ENCODE measurements at regions not wholly inside any gene's neighbourhood (a gene's known extent, or its start where the extent isn't known, plus 50 kb on each side); places are given as distances from the start of the nearest gene placed in this dataset.
A peak's percentile ranks its signal among the peaks of the same experiment; 100 is the strongest.

DNA sequence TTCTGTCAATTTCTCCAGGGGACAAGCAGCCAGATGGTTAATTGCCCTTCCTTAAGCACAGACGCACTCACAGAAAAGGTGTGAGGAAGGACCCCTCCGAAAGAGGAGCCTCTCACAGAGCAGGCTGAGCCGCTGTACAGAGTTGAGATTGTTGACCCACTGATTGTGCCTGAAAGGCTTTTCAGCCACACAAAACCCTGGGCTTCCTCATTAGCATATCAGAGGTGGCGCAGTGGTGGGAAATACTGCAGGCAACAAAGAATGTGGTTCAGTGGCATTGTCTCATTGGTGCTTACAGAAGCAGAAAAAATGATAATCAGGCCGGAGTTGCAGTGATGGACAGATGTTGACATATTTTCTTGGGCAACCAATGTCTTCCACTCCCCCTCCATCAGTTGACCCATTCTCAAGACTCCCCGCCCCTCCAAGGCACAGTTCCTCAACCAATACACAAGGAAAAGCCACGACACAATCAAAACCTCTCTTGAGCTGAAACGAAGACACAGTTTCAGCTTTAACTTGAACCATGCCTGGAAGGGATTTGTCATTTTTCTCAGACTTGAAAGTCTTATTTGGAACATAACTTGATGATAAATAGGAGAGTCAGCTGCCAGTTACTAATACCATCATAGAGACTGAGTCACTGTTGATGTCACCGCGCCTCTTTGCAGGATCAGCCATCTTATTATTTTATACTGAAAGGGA, 53.1 kb downstream of the ATXN3L start:
- DNase-seq: no peak

DNA sequence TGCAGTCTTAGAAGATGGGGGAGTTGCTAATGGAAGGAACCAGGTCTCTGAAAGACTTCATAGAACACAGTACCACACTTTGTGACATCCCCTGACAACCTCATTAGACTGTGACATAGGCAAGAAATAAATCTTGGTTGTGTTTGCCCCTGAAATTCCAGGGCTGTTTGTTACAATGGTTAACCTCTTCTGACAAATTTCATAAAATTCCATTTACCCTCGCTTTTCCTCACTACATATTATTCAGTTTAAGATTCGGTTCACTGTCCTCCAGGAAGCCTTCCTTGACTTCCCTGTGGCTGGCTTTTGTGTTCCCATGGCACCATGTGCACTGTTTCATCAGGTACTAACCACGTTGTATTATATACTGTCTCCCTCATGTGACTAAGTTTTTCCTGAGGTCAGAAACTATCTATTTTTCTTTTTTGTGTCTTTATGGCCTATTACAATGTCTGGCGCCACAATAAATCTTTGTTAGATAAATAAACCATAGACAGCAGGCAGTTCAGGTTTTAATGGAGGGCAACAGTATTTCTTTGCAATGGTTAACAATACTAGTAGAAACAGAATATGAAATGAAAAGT, 54.2 kb downstream of the ATXN3L start:
- DNase-seq: no peak

DNA sequence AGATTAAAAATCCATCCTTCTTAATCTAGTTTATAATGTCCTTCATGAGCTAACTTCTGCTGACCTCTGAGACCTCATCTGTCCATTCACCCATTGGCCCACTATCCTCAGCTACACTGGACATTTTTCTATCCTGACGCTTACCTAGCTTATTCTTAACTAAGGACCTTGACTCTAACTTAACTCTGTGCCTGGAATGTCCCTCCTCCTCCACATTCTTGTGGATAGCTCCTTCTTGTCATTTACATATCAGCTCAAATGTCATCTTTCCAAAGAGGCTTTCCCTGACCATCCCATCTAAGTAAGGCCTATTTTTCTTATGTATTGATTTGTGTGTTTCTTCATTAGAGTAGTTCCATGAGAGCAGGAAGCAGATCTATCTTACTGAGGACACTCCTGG, 54.7 kb downstream of the ATXN3L start:
- no peak for DNase-seq

GRCh38 chrX:13263560-13264251, 56.1 kb downstream of the ATXN3L start:
- DNase-seq: no peak

GRCh38 chrX:13261348-13261747, 58.5 kb downstream of the ATXN3L start:
- DNase-seq: no peak

DNA sequence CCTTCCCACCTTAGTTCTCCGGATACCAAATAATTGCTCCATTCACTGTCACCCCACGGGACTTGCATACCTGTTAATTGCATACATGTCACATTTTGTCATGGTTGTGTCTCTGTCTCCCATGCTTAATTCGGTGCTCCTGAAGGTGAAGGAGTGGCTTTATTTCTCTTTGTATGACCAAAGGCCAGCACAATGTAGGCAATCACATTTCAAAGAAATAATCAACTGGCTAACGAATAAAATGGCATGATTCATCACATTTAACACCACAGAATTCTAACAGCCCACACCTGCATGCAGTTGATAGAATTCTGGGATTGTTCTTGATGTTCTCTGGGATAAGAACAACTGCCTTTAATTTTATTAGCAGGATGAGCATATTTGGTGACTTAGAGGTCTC, 59.3 kb downstream of the ATXN3L start:
- no peak for DNase-seq

DNA sequence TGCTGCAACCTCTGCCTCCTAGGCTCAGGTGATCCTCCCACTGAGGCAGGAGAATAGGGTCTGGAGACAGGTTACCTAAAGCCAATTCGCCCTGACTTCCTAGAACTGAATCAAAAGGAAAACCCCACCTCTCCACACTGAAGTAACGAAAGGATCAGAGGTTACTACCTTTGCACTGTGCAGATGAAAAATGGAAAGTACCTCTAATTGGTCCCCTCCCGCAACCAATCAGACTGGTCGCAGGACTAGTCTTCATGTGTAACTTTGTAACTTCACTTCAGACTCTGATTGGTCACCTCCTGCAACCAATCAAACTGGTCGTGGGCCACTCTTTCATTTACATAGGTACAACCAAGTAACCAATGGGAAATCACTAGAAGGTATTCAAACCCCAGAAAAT, 61.1 kb downstream of the ATXN3L start:
- no peak for DNase-seq

GRCh38 chrX:13258052-13258444, 61.8 kb downstream of the ATXN3L start:
- no peak for DNase-seq

DNA sequence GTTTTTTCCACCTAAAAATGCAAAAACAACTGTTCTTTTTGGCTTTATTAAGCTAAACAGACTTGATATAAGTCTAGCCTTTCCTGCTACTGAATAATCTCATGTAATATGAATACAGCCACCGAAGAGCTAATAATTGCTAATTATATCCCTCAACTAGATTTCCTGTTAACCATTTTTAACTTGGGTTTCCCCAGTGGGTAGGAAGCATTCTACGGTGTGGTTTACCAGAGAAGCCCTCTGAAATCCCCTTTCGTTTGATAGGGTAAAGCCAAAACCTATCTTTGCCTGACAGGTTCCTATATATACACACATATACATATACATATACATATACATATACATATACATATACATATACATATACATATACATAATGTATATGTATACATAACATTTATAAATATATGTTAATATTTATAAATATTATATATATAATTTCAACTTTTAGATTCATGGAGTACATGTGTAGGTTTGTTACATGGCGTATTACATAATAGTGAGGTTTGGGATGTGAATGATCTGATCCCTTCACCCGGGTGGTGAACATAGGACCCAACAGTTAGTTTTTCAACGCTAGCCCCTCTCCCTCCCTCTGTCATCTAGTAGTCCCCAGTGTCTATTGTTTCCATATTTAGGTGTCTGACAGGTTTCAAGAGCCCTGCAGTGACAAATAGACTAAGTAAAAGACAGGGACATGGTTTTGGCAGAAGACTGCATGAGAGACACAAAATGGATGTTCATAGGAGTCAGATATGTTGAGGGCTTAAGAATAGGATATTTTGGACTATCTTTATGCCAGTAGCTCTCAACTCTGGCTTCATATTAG, 62.4 kb downstream of the ATXN3L start:
- no peak for DNase-seq

DNA sequence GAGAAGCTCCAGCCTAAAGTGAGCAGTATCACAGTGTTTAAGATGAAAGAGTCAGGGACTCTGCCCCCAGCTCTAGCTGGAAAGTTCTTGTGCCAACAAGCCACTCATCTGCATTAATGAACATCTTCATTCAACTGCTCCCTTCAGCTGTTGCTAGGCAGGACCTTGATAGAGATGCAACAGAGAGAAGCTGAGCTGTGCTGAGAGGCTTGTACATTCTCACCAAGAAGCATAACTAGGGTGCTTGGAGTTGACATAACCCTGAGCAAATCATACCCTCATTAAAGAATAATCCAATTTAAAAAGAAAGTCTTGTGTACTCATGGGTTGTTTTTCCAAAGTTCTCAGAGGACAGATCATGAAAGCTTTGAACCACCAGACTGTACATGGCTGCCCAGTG, 63.2 kb downstream of the ATXN3L start:
- no peak for DNase-seq

DNA sequence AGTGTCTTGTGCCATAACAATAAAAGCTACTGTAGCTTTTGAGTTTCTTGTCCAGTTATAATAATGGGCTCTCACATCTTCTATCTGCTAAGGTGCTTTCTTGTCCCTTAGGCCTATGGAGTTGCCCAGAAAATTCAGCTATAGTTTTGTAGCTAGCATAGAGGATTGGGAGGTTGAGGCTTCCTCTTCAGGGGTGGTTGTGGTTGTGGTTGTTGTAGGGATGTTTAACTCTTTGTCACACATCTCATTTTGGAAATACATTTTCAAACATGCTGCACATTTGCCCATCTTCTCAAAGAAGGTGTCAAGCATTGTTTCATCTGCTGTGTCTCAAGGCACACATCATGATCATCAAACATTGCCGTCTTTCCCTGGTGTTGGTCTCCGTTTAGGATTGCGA, 65.0 kb downstream of the ATXN3L start:
- no peak for DNase-seq

DNA sequence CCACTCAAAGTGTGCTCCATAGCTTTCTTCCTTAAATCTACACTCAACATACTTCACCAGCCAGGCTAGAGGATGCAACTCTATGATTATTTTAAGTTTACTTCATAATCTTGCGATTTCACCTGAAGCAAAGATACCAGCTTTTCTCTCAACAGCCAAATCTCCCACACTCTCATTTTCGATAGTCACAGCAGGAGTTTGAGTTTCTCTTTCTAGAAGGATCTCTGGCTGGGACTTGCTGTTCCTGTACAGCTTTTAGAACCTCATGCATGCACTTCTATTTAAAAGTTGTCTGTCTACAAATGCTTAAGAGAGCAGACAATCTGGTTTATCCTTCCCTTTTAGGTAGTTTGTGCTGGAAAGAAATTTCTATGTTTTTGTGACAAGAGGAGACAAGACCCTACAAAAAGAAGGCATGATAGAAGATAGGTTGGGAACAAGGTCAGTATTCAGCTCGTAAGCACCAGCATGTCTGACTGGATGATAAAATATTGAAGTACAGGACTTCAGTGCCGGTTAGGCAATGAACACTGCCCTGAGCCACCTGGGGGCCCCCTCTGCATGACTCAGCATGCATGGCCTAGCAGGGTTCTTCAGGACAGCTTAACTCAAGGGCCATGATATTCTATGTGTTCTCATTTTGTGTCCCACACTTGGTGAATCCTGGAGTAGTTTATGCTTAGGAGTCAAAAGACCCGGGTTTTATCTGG, 65.6 kb downstream of the ATXN3L start:
- DNase-seq: peak in 1 of 56 donors; percentile 2

DNA sequence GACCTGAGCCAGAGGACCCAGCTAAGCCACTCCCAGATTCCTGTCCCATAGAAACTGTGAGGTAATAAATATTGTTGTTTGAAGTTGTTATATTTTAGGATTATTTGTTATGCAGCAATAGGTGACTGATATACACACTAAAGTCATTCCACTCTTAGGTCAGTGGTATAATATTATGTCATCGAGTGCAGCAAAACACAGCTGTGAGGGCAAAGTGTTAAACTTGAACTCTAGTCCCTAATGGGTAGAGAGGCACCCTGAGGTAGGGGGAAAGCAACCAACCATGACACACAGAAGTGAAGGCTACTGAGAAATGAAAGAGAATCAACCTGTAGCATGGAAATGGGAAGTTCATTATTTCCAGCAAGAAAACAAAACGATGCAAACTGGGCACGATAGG, 66.6 kb downstream of the ATXN3L start:
- no peak for DNase-seq

GRCh38 chrX:13252726-13253125, 67.1 kb downstream of the ATXN3L start:
- no peak for DNase-seq

DNA sequence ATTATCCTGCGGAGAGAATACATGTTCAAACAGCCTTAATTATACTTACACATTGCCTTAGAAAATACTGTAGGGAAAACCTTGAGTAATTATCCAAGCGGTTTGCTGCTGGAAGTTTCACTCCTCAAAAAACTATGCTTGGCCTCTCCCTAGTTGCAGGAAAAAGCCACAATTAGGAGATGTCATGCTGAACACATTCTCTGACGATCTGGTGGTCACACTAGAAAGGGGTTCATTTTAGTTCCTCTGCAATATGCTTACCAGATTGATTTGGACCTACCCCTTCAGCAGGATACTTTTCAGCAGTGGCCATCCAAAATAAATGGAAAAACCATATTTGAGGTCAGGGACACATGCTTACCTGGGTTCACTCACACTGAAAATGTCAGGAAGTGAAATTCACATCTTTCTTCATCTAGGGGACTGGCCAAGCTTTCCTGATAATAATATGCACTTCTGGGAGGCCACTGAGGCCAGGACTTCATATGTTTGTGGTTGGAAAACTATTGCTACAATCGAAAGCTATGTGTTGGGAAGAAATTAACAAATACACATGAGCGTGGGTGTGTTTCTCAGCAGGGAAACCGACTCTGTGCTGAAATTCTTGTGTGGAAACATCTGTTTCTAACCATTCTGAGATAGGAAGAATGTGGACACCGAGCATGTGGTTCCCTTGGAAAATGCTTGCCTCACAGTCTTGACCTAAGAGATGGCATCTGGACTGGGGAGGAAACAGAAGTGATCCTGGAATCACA, 68.8 kb downstream of the ATXN3L start:
- peak in 8 of 56 donors; percentile 0 to 7 (median 1) for DNase-seq

- no peak for DNase-seq
These were observed 70.9 kb downstream of the ATXN3L start for GRCh38 chrX:13248867-13249486.

DNA sequence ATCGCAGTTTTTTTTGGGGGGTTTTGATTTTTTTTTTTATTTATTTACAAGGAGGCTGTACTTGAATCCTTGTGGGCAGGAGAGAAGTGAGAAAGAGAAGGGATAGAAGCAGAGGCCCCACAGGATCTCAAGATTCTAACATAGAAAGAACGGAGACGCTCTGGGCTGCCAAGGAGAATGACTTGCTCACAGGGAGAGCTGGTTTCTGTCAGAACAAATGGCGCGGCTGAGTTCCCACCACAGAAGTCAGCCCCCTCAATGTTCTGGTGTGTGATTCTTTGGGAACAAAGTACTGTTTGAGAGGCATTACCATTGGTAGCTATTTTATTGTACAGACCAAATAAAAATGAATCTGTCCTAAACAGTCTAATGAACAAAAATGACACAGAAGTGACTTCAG, 80.6 kb downstream of the ATXN3L start:
- peak in 9 of 56 donors; percentile 0 to 5 (median 0) for DNase-seq

- DNase-seq: no peak
These were observed 83.9 kb downstream of the ATXN3L start for GRCh38 chrX:13235930-13236329.

GRCh38 chrX:13232484-13232883, 87.4 kb downstream of the ATXN3L start:
- DNase-seq: no peak

- DNase-seq: no peak
These were observed 93.6 kb downstream of the ATXN3L start for GRCh38 chrX:13226214-13226613.

Measured in amygdala (tissue), 56 donors.